ENCODE measurements at regions not wholly inside any gene's neighbourhood (a gene's known extent, or its start where the extent isn't known, plus 50 kb on each side); places are given as distances from the start of the nearest gene placed in this dataset.

DNA sequence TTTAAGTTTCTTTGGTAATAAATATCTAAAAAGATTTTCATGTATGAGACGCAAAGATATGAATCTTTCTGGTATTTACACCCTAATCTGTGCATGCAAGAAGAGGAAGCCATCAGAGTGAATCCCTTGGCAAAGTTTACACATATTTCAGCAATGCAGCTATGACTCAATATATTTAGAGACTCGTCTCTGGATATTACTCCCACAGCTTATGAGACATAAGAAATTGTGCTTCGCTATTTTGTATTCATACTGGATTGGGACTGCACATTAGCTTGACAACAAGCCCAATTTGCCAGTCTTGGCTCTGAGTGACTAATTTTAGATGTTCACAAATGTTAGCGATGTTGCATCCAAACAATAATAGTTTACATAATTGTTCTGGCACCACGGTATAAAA is 532.0 kb downstream of the CDH11 start:
- TF ChIP-seq CTCF (optimal IDR thresholded peaks at IDR 0.05 in 1 of 3, IDR thresholded peaks at IDR 0.05 in 1 of 3, conservative IDR thresholded peaks at IDR 0.05 in 1 of 3; ENCODE audit: extremely low read depth in 1 of 3, insufficient read depth in 2 of 3, low read length in 3 of 3) = no peak
- no peak for TF ChIP-seq EZH2 (IDR thresholded peaks at IDR 0.05; ENCODE audit: low read length)

Measured in keratinocyte (primary cell).